ENCODE measurements at regions not wholly inside any gene's neighbourhood (a gene's known extent, or its start where the extent isn't known, plus 50 kb on each side); places are given as distances from the start of the nearest gene placed in this dataset.

GRCh38 chr15:53272116-53272515, 482.0 kb upstream of the ONECUT1 start:
- no peak overlapping the region for H3K4me3 ChIP-seq (ENCODE audit: low read depth, low read length)
- no peak overlapping the region for H3K18ac ChIP-seq (ENCODE audit: low read length)
- H2BK12ac ChIP-seq (ENCODE audit: low read length), result no peak overlapping the region
- no peak overlapping the region for H3K4me2 ChIP-seq (ENCODE audit: low read length)
- H3K79me1 ChIP-seq (ENCODE audit: low read length), result no peaks in the 10 kb centered on the region
- no peaks in the 10 kb centered on the region for H3K4me1 ChIP-seq (ENCODE audit: control insufficient read depth in 1 of 2, insufficient read depth in 2 of 2, low read length in 2 of 2)
- H3K79me2 ChIP-seq (ENCODE audit: control insufficient read depth, insufficient read depth, low read length, poor library complexity), result no peaks in the 10 kb centered on the region
- no CpG with 5 or more reads among the region's 1 CpG for WGBS (ENCODE audit: extremely low coverage, insufficient coverage, insufficient read length)
- no peak overlapping the region for H3K23ac ChIP-seq (ENCODE audit: low read length)
- no peak overlapping the region for H4K8ac ChIP-seq (ENCODE audit: low read depth, low read length)
- no peaks in the 10 kb centered on the region for H3K9me3 ChIP-seq (ENCODE audit: insufficient read depth, low read depth, low read length)
- no peaks in the 10 kb centered on the region for H3K36me3 ChIP-seq (ENCODE audit: control insufficient read depth in 1 of 2, insufficient read depth in 2 of 2, low read length in 2 of 2)
- H2BK5ac ChIP-seq (ENCODE audit: low read depth, low read length, poor library complexity), result no peak overlapping the region
- no peak overlapping the region for H2AFZ ChIP-seq (ENCODE audit: insufficient read depth, low read length, poor library complexity)
- H3K14ac ChIP-seq (ENCODE audit: low read length), result no peak overlapping the region
- H3K9ac ChIP-seq (ENCODE audit: low read length), result no peak overlapping the region
- no peak overlapping the region for H3K4ac ChIP-seq (ENCODE audit: low read depth, low read length)
- H4K91ac ChIP-seq (ENCODE audit: low read depth, low read length), result no peak overlapping the region
- no peak overlapping the region for H3K27ac ChIP-seq (ENCODE audit: low read depth, low read length)
- H2AK5ac ChIP-seq (ENCODE audit: low read length), result no peak overlapping the region
- no peak overlapping the region for H2BK120ac ChIP-seq (ENCODE audit: insufficient read depth, low read length, poor library complexity)
- DNase-seq, result no peak
- no peak overlapping the region for H4K12ac ChIP-seq (ENCODE audit: low read depth, low read length)
- H3K27me3 ChIP-seq (ENCODE audit: insufficient read depth, low read length), result no peaks in the 10 kb centered on the region

DNA sequence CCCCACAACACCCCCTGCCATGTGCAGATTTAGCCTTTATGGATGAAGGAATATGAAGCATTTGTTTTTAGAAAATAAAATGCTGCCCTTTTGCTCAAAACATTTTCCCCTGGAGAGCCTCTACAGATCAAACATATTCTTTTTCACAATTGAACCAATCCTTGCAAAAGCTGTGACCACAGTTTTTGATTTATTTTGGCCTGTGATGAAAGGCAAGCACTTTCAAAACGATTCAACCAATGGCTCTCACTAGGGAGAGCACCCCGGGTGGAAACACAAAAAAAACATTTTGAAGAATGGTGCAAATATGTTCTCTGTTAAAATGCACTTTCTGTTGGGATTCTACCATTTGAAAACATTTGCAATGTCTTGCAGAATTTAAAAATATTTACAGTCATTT, 476.0 kb upstream of the ONECUT1 start:
- Histone ChIP-seq H2BK120ac (ENCODE audit: insufficient read depth, low read length, poor library complexity) (no peak overlapping the region), H4K12ac (ENCODE audit: low read depth, low read length) (no peak overlapping the region), H3K23ac (ENCODE audit: low read length) (no peak overlapping the region), H2AFZ (ENCODE audit: insufficient read depth, low read length, poor library complexity) (no peak overlapping the region), H3K9me3 (ENCODE audit: insufficient read depth, low read depth, low read length) (no peaks in the 10 kb centered on the region), H2BK12ac (ENCODE audit: low read length) (no peak overlapping the region), H2AK5ac (ENCODE audit: low read length) (no peak overlapping the region), H3K79me1 (ENCODE audit: low read length) (no peaks in the 10 kb centered on the region), H3K27ac (ENCODE audit: low read depth, low read length) (no peak overlapping the region), H3K4me3 (ENCODE audit: low read depth, low read length) (no peak overlapping the region), H3K36me3 (ENCODE audit: control insufficient read depth in 1 of 2, insufficient read depth in 2 of 2, low read length in 2 of 2) (no peaks in the 10 kb centered on the region), H3K4ac (ENCODE audit: low read depth, low read length) (no peak overlapping the region), H3K4me2 (ENCODE audit: low read length) (no peak overlapping the region), H4K8ac (ENCODE audit: low read depth, low read length) (no peak overlapping the region), H2BK5ac (ENCODE audit: low read depth, low read length, poor library complexity) (no peak overlapping the region), H4K91ac (ENCODE audit: low read depth, low read length) (no peak overlapping the region), H3K4me1 (ENCODE audit: control insufficient read depth in 1 of 2, insufficient read depth in 2 of 2, low read length in 2 of 2) (no peaks in the 10 kb centered on the region), H3K14ac (ENCODE audit: low read length) (no peak overlapping the region), H3K18ac (ENCODE audit: low read length) (no peak overlapping the region), H3K9ac (ENCODE audit: low read length) (no peak overlapping the region), H3K79me2 (ENCODE audit: control insufficient read depth, insufficient read depth, low read length, poor library complexity) (no peaks in the 10 kb centered on the region), H3K27me3 (ENCODE audit: insufficient read depth, low read length) (no peaks in the 10 kb centered on the region)
- no CpG with 5 or more reads among the region's 2 CpGs for WGBS (ENCODE audit: extremely low coverage, insufficient coverage, insufficient read length)
- no peak for DNase-seq

DNA sequence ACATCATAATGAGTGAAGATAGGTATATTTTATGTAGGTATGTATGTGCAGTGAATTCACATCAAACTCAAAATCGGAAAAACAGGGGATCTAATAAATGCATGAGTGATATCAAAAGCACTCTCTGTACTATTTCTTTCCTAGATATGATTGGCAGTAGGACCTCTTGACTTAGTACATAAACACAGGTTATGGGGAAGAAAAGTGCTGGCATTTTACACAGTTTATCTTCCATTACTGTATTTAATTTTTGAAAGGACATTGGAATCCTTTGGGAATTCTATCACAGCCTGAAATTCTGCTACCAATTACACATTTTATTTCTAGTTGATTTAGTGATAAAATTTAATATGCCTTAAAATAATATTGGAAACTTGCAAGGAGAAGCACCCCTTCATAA, 470.5 kb upstream of the ONECUT1 start:
- H2BK5ac ChIP-seq (ENCODE audit: low read depth, low read length, poor library complexity), result no peak overlapping the region
- no peak overlapping the region for H3K4ac ChIP-seq (ENCODE audit: low read depth, low read length)
- H2AK5ac ChIP-seq (ENCODE audit: low read length), result no peak overlapping the region
- H4K8ac ChIP-seq (ENCODE audit: low read depth, low read length), result no peak overlapping the region
- H3K23ac ChIP-seq (ENCODE audit: low read length), result no peak overlapping the region
- no peak overlapping the region for H2BK12ac ChIP-seq (ENCODE audit: low read length)
- H3K27ac ChIP-seq (ENCODE audit: low read depth, low read length), result no peak overlapping the region
- no peak overlapping the region for H3K14ac ChIP-seq (ENCODE audit: low read length)
- no peak overlapping the region for H3K18ac ChIP-seq (ENCODE audit: low read length)
- no peak overlapping the region for H4K91ac ChIP-seq (ENCODE audit: low read depth, low read length)
- H3K79me2 ChIP-seq (ENCODE audit: control insufficient read depth, insufficient read depth, low read length, poor library complexity), result no peaks in the 10 kb centered on the region
- no peak overlapping the region for H3K9ac ChIP-seq (ENCODE audit: low read length)
- no peaks in the 10 kb centered on the region for H3K4me1 ChIP-seq (ENCODE audit: control insufficient read depth in 1 of 2, insufficient read depth in 2 of 2, low read length in 2 of 2)
- H3K79me1 ChIP-seq (ENCODE audit: low read length), result no peaks in the 10 kb centered on the region
- H3K36me3 ChIP-seq (ENCODE audit: control insufficient read depth in 1 of 2, insufficient read depth in 2 of 2, low read length in 2 of 2), result no peaks in the 10 kb centered on the region
- H3K9me3 ChIP-seq (ENCODE audit: insufficient read depth, low read depth, low read length), result no peaks in the 10 kb centered on the region
- no peak for DNase-seq
- no peak overlapping the region for H2BK120ac ChIP-seq (ENCODE audit: insufficient read depth, low read length, poor library complexity)
- H3K27me3 ChIP-seq (ENCODE audit: insufficient read depth, low read length), result no peaks in the 10 kb centered on the region
- H4K12ac ChIP-seq (ENCODE audit: low read depth, low read length), result no peak overlapping the region
- no CpG with 5 or more reads among the region's 1 CpG for WGBS (ENCODE audit: extremely low coverage, insufficient coverage, insufficient read length)
- H2AFZ ChIP-seq (ENCODE audit: insufficient read depth, low read length, poor library complexity), result no peak overlapping the region
- H3K4me3 ChIP-seq (ENCODE audit: low read depth, low read length), result no peak overlapping the region
- H3K4me2 ChIP-seq (ENCODE audit: low read length), result no peak overlapping the region

DNA sequence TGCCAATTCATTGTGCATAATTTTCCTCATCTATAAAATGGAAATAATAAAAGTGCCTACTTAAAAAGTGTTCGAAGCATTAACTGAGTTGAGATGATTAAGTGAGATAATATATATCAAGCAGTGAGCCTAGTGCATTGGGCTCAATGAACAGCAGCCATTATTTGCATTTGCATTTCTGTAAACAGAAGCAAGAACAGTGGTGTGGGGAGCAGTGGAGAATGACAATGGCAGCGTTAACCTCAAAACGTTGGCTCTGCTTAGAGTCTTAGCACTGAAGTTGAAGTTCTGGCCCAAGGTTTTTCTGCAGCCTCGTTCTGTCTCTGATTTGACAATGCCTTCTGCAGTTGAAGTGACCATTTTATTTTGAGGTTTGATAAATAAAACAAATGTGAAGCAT, 466.3 kb upstream of the ONECUT1 start:
- Histone ChIP-seq H4K12ac (ENCODE audit: low read depth, low read length) (no peak overlapping the region), H3K4ac (ENCODE audit: low read depth, low read length) (no peak overlapping the region), H3K79me2 (ENCODE audit: control insufficient read depth, insufficient read depth, low read length, poor library complexity) (no peaks in the 10 kb centered on the region), H3K14ac (ENCODE audit: low read length) (no peak overlapping the region), H2BK12ac (ENCODE audit: low read length) (no peak overlapping the region), H3K79me1 (ENCODE audit: low read length) (no peaks in the 10 kb centered on the region), H3K4me2 (ENCODE audit: low read length) (no peak overlapping the region), H4K8ac (ENCODE audit: low read depth, low read length) (no peak overlapping the region), H2AFZ (ENCODE audit: insufficient read depth, low read length, poor library complexity) (no peak overlapping the region), H3K4me1 (ENCODE audit: control insufficient read depth in 1 of 2, insufficient read depth in 2 of 2, low read length in 2 of 2) (peaks cover 0 to 4% of the 10 kb centered on the region in 2 experiments), H3K27ac (ENCODE audit: low read depth, low read length) (no peak overlapping the region), H2BK120ac (ENCODE audit: insufficient read depth, low read length, poor library complexity) (no peak overlapping the region), H3K18ac (ENCODE audit: low read length) (no peak overlapping the region), H3K36me3 (ENCODE audit: control insufficient read depth in 1 of 2, insufficient read depth in 2 of 2, low read length in 2 of 2) (no peaks in the 10 kb centered on the region), H2AK5ac (ENCODE audit: low read length) (no peak overlapping the region), H2BK5ac (ENCODE audit: low read depth, low read length, poor library complexity) (no peak overlapping the region), H3K27me3 (ENCODE audit: insufficient read depth, low read length) (no peaks in the 10 kb centered on the region), H3K23ac (ENCODE audit: low read length) (no peak overlapping the region), H3K9me3 (ENCODE audit: insufficient read depth, low read depth, low read length) (no peaks in the 10 kb centered on the region), H3K4me3 (ENCODE audit: low read depth, low read length) (no peak overlapping the region), H4K91ac (ENCODE audit: low read depth, low read length) (no peak overlapping the region), H3K9ac (ENCODE audit: low read length) (no peak overlapping the region)
- no CpG with 5 or more reads among the region's 4 CpGs for WGBS (ENCODE audit: extremely low coverage, insufficient coverage, insufficient read length)
- no peak for DNase-seq
